ENCODE measurements at regions not wholly inside any gene's neighbourhood (a gene's known extent, or its start where the extent isn't known, plus 50 kb on each side); places are given as distances from the start of the nearest gene placed in this dataset.

DNA sequence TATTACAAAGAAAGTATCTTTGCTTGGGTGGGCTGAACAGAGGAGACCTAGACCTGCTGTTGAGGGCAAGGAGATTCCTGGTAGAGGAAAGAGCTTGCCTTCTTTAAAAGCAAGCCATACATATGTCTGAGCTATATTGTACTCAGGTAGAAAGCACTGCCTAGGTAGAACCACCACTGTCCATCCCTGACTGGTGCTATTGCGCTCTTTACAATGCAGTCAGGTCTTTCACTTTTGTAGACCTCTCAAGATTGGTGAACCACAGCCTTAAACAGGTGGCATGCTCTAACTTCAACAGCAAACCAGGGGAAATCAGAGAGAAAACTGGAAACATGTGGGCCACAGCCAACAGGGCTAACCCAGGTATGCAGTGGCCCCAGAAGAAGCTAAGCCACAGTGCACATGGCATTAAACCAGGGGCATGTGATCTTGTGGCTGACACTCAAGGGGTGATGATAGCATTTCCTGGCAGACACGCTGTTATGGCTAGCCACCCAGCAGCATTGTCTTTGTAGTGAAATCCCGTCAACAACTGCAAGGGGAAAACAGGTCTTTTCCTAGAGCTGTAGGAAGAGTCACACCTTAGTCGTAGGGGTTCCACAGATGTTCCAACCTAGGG is 253.9 kb upstream of the PCSK5 start:
- H4K20me1 ChIP-seq (ENCODE audit: insufficient read depth, poor library complexity, severe bottlenecking), result no peaks in the 10 kb centered on the region
- no peak overlapping the region for H3K4me3 ChIP-seq
- TF ChIP-seq EZH2phosphoT487 (IDR thresholded peaks at IDR 0.05; ENCODE audit: low read depth, severe bottlenecking, unreplicated experiment), result no peak
- TF ChIP-seq, protein P1, sequence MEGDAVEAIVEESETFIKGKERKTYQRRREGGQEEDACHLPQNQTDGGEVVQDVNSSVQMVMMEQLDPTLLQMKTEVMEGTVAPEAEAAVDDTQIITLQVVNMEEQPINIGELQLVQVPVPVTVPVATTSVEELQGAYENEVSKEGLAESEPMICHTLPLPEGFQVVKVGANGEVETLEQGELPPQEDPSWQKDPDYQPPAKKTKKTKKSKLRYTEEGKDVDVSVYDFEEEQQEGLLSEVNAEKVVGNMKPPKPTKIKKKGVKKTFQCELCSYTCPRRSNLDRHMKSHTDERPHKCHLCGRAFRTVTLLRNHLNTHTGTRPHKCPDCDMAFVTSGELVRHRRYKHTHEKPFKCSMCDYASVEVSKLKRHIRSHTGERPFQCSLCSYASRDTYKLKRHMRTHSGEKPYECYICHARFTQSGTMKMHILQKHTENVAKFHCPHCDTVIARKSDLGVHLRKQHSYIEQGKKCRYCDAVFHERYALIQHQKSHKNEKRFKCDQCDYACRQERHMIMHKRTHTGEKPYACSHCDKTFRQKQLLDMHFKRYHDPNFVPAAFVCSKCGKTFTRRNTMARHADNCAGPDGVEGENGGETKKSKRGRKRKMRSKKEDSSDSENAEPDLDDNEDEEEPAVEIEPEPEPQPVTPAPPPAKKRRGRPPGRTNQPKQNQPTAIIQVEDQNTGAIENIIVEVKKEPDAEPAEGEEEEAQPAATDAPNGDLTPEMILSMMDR (IDR thresholded peaks at IDR 0.05; ENCODE audit: poor library complexity), result no peak
- no peak for TF ChIP-seq EZH2 (IDR thresholded peaks at IDR 0.05; ENCODE audit: borderline replicate concordance)
- no peaks in the 10 kb centered on the region for H3K4me1 ChIP-seq (ENCODE audit: insufficient read depth)
- no peak for DNase-seq (ENCODE audit: low spot score)
- no peaks in the 10 kb centered on the region for H3K79me2 ChIP-seq
- H3K9me2 ChIP-seq (replicated peaks; ENCODE audit: insufficient read depth), result no peaks in the 10 kb centered on the region
- no peaks in the 10 kb centered on the region for H3K36me3 ChIP-seq (replicated peaks; ENCODE audit: insufficient read depth, low read depth)
- 85% methylated on average over 4 of the region's 4 CpGs for WGBS (ENCODE audit: low lambda C conversion rate, missing lambda C conversion rate)
- no peaks in the 10 kb centered on the region for H3K27me3 ChIP-seq
- H3K9me3 ChIP-seq (ENCODE audit: low read depth), result no peaks in the 10 kb centered on the region
- no peak overlapping the region for H3K27ac ChIP-seq
- no peak overlapping the region for H2AFZ ChIP-seq
- no peak overlapping the region for H3K4me2 ChIP-seq

DNA sequence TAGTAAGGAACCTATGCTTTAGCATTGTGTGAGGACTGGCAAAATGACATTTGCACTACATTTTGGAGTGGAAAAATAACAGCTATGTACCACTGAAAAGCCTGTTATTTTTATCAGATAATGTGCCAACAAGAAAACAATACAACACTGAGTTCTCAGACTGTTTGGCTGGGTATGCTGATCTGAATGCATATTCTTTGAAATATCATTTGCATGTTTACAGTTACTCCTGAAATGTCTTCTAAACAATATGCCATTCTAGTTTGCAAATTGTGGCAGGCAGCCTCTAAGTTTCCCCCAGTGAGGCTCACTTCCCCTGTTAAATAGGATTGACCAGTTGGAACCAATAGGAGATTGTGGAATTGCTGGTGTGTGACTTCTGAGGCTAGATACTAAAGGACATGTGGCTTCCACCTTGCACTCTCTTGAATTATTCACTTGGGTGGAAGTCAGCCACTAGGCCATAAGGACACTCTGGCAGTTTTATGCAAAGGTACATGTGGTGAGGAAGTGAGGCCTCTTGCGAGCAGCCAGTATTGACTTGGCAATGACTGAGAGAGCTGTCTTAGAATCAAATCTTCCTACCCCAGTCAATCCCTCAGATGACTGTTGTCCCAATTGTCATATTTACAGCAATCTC is 250.4 kb upstream of the PCSK5 start:
- Histone ChIP-seq H3K9me3 (ENCODE audit: low read depth) (no peaks in the 10 kb centered on the region), H4K20me1 (ENCODE audit: insufficient read depth, poor library complexity, severe bottlenecking) (no peaks in the 10 kb centered on the region), H3K27ac (no peak overlapping the region), H3K9me2 (replicated peaks; ENCODE audit: insufficient read depth) (no peaks in the 10 kb centered on the region), H3K36me3 (replicated peaks; ENCODE audit: insufficient read depth, low read depth) (no peaks in the 10 kb centered on the region), H3K27me3 (no peaks in the 10 kb centered on the region), H3K4me2 (no peak overlapping the region), H2AFZ (no peak overlapping the region), H3K79me2 (no peaks in the 10 kb centered on the region), H3K4me3 (no peak overlapping the region), H3K4me1 (ENCODE audit: insufficient read depth) (no peaks in the 10 kb centered on the region)
- no peak for DNase-seq (ENCODE audit: low spot score)
- WGBS (ENCODE audit: low lambda C conversion rate, missing lambda C conversion rate), result 89% methylated on average over 1 of the region's 1 CpG
- no peak for TF ChIP-seq EZH2phosphoT487 (IDR thresholded peaks at IDR 0.05; ENCODE audit: low read depth, severe bottlenecking, unreplicated experiment)
- TF ChIP-seq, protein P1 (IDR thresholded peaks at IDR 0.05; ENCODE audit: poor library complexity), result no peak
- TF ChIP-seq EZH2 (IDR thresholded peaks at IDR 0.05; ENCODE audit: borderline replicate concordance), result no peak

DNA sequence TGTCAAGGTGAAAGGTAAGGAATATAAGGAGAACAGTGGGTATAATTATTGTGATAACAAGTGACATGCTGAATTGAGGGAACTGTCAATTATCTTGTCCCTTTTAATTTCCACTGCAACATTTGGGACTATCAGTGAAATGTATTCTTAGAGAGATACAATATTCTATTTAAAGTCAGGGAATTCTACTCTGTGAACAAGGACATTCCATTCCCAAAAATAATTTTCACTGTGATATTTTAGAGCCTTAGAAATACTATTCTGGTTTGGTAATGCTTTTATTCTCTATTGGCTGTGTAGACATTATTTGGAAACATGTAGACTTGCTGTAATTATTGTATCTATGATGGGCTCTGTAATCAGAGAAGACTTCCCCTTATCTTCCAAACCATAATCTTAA is 248.0 kb upstream of the PCSK5 start:
- Histone ChIP-seq H3K9me3 (ENCODE audit: low read depth) (no peaks in the 10 kb centered on the region), H3K4me3 (no peak overlapping the region), H3K79me2 (no peaks in the 10 kb centered on the region), H3K27ac (no peak overlapping the region), H3K4me1 (ENCODE audit: insufficient read depth) (no peaks in the 10 kb centered on the region), H3K27me3 (no peaks in the 10 kb centered on the region), H3K9me2 (replicated peaks; ENCODE audit: insufficient read depth) (no peaks in the 10 kb centered on the region), H4K20me1 (ENCODE audit: insufficient read depth, poor library complexity, severe bottlenecking) (no peaks in the 10 kb centered on the region), H2AFZ (no peak overlapping the region), H3K4me2 (no peak overlapping the region), H3K36me3 (replicated peaks; ENCODE audit: insufficient read depth, low read depth) (no peaks in the 10 kb centered on the region)
- no peak for DNase-seq (ENCODE audit: low spot score)
- TF ChIP-seq EZH2phosphoT487 (IDR thresholded peaks at IDR 0.05; ENCODE audit: low read depth, severe bottlenecking, unreplicated experiment), result no peak
- no peak for TF ChIP-seq EZH2 (IDR thresholded peaks at IDR 0.05; ENCODE audit: borderline replicate concordance)

DNA sequence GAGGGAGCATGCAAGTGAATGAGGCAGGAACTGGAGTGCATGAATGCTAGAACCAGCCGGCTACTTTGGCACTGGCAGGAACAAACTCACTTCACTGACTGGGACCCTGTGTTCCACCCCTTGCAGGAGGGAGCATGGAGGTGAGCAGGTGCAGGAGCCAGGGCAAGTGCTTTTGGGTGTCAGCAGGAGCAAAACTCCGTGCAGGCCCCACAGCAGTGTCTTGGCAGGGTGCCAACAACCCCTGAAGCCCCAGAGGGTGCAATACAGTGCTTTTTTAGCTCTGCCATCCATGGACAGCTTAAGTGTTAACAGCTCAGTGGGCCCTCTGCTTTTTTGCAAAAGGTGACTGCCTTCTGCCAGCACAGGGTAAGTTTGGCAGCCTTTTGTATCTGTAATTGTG is 245.8 kb upstream of the PCSK5 start:
- no peak overlapping the region for H3K27ac ChIP-seq
- H3K79me2 ChIP-seq, result no peaks in the 10 kb centered on the region
- H2AFZ ChIP-seq, result no peak overlapping the region
- no peak overlapping the region for H3K4me2 ChIP-seq
- TF ChIP-seq EZH2phosphoT487 (IDR thresholded peaks at IDR 0.05; ENCODE audit: low read depth, severe bottlenecking, unreplicated experiment) (no peak), EZH2 (IDR thresholded peaks at IDR 0.05; ENCODE audit: borderline replicate concordance) (no peak)
- TF ChIP-seq, protein P1 (IDR thresholded peaks at IDR 0.05; ENCODE audit: poor library complexity), result no peak
- no peaks in the 10 kb centered on the region for H3K4me1 ChIP-seq (ENCODE audit: insufficient read depth)
- no peaks in the 10 kb centered on the region for H3K9me2 ChIP-seq (replicated peaks; ENCODE audit: insufficient read depth)
- WGBS (ENCODE audit: low lambda C conversion rate, missing lambda C conversion rate), result 83% methylated on average over 2 of the region's 2 CpGs
- H3K4me3 ChIP-seq, result no peak overlapping the region
- no peaks in the 10 kb centered on the region for H3K27me3 ChIP-seq
- DNase-seq (ENCODE audit: low spot score), result no peak
- H3K36me3 ChIP-seq (replicated peaks; ENCODE audit: insufficient read depth, low read depth), result no peaks in the 10 kb centered on the region
- H3K9me3 ChIP-seq (ENCODE audit: low read depth), result no peaks in the 10 kb centered on the region
- no peaks in the 10 kb centered on the region for H4K20me1 ChIP-seq (ENCODE audit: insufficient read depth, poor library complexity, severe bottlenecking)

Data from hepatocyte (in vitro differentiated cells).